NCI-H2227 (cell line): ENCODE measurements at regions not wholly inside any gene's neighbourhood (a gene's known extent, or its start where the extent isn't known, plus 50 kb on each side); places are given as distances from the start of the nearest gene placed in this dataset.

Experiments used
- DNase-seq: peaks from one replicate; lab custom pipeline; 2025; ENCODE audit not compliant: unreplicated experiment; lab: John Stamatoyannopoulos, UW

- no peak for DNase-seq
Measured at GRCh38 chr4:183763990-183764754, 105.1 kb downstream of the TRAPPC11 start.

DNA sequence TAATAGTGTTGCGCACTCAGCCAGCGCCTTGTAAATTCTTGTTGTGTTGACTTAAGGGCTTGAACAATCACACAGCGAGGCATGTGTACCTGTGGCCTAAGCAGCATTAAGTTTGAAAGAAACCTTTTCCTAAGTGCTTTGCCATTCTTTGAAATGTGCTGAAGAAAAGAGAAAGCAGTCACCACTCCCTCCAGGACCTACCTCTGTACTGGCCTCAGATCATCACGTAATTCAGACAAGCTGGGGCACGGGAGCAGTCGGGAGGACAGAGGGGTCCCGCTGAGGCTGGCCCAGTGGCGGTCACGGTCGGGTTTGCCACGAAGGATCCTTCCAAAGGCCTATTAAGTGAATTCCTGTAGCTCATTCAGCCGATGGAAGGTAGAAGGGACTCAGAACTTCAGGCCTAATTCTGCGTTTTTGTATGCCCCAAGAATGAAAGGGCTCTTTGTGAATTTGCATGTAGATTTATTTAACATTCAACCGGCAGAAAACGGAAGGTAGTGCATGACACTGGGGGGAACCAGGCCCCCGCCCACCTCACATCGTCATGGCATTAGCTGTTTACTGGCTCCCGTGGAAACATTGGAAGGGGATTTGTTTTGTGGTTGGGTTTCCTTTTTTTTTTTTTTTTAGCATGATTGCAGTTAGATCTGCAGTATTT, 106.3 kb downstream of the TRAPPC11 start:
- no peak for DNase-seq

- no peak for DNase-seq
Measured at GRCh38 chr4:183766140-183766539, 107.0 kb downstream of the TRAPPC11 start.

- DNase-seq, result no peak
Measured at GRCh38 chr4:183770906-183771305, 111.8 kb downstream of the TRAPPC11 start.

DNA sequence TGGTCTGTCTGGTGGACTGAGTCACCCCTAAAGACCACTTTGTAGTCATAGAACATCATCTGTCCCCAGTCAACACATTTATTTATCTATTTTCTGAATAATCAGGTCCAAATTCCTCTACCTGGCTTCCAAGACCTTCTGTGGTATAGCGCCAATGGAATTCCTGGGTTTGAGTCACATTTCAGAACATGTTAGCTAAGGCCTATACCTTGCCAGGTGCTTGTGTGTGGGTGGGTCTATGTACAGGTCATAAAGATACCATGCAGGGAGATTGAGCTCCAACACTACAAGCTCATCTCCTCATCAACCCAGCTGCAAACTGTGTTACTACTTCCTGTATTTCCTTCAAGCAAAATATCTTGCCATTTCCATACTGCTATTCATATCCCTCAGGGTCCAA, 113.3 kb downstream of the TRAPPC11 start:
- no peak for DNase-seq

- no peak for DNase-seq
Measured at GRCh38 chr4:183773790-183774189, 114.7 kb downstream of the TRAPPC11 start.

DNA sequence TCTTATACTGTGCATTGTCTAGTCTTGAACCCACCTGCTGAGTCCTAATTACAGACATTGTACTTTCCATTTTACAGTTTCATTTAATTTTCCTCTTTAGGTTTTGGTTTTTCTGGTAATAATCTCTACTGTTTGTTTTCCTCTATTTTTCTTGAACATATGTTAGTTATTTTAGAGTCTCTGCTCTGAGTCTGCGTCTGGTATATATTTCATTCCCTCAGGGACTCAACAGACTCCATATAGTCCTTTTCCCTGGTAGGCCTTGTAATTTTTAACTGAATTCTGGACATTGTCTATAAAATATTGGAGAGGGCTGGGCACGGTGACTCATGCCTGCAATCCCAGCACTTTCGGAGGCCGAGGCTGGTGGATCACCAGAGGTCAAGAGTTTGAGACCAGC, 121.8 kb upstream of the STOX2 start:
- no peak for DNase-seq

DNA sequence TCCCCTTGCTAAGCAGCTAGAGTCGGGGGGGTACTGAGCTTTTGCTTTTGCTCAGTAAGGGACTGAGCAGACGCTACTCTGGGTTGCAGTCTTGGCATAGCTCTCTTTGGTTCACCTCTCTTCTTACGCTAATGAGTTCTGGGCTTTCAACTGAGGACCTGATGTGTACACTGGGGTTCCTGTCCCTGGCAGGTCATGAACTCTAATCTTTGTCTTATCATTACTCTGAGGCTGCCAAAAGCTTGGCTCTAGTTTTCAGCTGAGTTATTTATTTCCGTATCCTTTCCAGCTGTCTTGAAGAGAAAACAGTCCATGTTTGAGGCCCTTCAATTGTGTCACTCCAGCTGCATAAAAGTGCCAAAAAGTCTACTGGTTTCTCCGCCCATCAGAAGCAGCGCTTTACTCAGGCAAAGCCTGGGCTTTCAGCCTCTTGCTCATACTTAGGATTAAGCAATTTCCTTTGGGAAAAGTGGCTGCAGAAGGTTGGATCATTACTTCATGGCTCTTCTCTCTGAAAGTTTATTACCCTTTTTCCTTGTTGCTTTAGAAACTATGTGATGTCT, 121.0 kb upstream of the STOX2 start:
- DNase-seq, result no peak

DNA sequence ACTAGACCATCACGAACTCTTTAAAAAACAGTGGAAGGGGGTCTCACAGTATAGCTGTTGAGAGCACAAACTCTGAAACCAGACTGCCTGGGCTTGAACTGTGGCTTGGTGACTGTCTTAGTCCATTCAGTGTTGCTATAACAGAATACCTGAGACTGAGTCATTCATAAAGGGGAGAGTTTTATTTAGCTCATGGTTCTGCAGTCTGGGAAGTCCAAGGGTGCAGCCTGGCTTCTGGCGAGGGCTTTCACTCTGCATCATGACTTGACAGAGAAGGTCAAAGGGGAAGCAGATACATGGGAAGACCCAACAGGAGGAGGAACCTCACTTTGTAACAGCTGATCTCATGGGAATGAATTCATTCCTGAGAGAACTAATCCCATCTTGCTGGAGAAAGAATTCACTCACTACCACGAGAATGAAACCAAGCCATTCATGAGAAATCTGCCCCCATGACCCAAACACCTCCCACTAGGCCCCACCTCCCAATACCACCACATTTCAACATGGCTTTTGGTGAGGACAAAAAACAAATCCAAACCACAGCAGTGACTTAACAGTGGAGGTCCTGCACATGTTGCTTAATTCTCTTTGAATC, 116.7 kb upstream of the STOX2 start:
- no peak for DNase-seq

- DNase-seq, result no peak
Measured at GRCh38 chr4:183789657-183790056, 115.5 kb upstream of the STOX2 start.

GRCh38 chr4:183790661-183791060, 114.4 kb upstream of the STOX2 start:
- no peak for DNase-seq

DNA sequence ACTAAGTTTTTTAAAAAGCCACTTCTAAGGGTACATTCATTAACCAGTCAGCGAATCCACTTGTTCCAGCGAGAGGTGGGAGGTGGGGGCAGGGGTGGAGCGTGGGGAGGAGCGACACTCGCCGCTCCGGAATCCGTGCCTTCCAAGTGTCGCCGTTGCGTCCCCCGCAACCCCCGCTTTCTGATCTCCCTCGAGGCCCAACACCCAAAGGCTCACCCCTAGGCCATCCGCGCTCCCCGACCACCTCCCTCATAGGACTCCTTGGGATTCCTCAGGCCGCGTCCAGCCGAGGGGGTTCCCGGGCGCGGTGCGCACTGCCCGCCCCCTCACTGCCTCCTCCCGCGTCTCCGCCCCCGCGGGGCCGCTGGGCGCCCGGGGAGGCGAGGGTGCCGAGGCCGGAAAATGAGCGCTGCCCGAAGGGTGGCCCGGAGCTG, 108.1 kb upstream of the STOX2 start:
- peak; percentile 35 for DNase-seq

GRCh38 chr4:183797445-183798300, 107.4 kb upstream of the STOX2 start:
- DNase-seq, result peak; percentile 40

DNA sequence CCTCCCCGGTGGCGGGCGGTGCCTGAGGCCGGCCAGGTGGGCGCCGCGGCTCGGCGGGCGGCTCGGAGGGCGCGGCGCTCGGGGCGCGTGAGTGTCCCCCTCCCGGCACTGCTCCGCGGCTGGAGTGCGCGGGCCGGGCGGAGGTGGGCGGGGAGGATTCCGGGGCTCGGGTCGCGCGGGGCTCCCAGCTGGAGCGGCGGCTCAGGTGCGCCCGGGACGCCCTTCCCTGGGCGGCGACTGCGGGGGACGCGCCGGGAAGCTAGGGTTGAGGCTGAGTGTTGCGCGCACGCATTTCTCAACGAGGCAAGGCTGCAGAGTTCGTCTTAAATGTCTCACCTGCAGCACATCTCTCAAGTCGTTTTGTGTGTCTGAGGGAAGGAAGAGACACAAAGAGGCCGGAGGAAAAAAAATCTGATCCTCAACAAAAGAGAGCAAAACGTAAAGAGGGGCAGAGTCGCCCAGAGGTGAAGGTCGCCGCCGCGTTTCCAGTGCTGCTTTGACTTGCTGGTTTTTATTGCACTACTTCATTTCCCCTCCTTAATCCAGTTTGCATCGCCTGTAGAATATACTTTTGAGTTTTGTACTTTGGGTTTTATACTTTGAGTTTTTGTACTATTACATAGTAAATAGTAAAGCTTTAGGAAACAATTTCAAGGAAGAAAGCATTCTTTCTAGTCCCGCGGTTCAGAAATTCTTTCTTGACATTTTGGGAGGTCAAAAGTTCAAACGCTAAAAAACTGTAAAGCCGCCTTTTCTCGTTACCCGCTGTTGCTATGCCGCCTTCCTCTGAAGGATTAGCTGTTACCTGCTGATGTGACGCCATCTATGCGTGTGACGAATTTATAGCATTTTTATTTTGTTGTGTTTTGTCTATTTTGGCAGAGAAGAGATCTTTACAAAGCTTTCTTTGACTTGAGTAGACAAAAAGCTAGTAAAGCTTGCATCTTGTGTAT, 106.5 kb upstream of the STOX2 start:
- DNase-seq, result peak; percentile 22

- DNase-seq, result no peak
Measured at GRCh38 chr4:183801457-183802165, 103.5 kb upstream of the STOX2 start.

DNA sequence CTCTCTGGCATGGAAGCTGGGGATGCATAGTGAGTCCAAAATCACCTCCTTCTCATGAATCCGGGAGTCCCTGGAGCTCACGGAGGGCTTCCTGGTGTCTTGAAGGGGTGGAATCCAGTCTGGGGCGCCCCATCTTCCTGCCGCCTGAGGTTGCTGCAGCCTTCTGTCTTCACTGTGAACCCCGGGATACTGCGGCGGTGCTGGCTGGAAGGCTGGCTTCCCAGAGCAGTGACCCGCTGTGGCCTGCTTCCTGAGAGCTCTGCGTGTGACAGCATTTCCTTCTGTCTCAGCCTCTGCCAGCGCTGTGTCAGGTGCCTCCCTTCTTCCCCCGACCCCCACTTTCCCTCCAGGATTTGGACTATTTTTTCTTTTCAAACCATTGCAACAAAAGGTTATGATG, 98.8 kb upstream of the STOX2 start:
- no peak for DNase-seq

GRCh38 chr4:183807420-183808096, 97.5 kb upstream of the STOX2 start:
- DNase-seq, result no peak

DNA sequence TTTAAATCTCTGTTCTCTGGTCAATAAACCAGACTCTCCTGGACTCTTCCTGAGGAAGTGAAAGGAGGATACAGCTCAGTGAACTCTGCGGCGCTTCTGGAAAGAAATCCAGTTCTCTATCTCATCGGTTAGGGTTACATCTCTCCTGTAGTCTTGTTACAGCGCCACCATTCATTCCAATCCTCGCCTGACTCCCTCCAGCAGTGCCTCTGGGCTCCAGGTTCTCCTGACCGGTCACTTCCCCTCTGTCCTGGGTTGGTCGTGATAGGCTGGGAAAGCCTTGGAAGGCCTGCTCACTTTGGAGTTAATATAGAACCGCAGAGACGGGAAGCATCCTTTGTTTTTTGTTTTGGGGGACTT, 97.0 kb upstream of the STOX2 start:
- DNase-seq, result no peak

DNA sequence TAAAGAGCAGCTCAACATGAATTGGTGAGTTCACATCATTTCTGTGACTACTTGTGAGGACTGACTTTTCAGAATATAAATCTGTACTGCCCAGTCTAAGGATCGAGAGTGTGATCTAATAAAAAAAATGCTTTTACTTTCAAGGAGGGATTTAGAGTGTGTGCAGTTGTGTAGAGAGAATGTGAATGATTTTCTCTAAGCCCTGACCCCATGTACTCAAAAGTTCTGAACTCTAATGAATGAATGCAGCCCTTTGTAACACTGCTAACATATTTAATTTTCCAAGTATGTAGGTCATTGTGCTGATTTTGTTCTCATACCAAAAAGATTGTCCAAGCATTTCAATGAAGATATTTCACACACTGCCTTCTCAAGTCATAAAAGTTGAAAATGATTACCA, 92.5 kb upstream of the STOX2 start:
- DNase-seq, result no peak
